GM23248 (cell line): ENCODE measurements at regions not wholly inside any gene's neighbourhood (a gene's known extent, or its start where the extent isn't known, plus 50 kb on each side); places are given as distances from the start of the nearest gene placed in this dataset.

Experiments
- DNase-seq: peaks from one replicate; pipeline ENCODE4 v3.0.0-alpha.2; 2015
- H2AFZ ChIP-seq: fragments of 200-600 bp; sonication (generic); 2 replicates; pipeline ENCODE4 v1.6.1; 2016; ENCODE audit warnings: antibody characterized with exemption
- H3F3A ChIP-seq: fragments of 200-600 bp; sonication (generic); 2 replicates; pipeline ENCODE4 v1.6.1; 2016; ENCODE audit warnings: mild to moderate bottlenecking, antibody characterized with exemption, mixed run types; ENCODE audit not compliant: insufficient read depth
- H3K27ac ChIP-seq: fragments of 200-600 bp; sonication (generic); 2 replicates; pipeline ENCODE4 v1.5.1; 2016; ENCODE audit warnings: mild to moderate bottlenecking
- H3K27me3 ChIP-seq: fragments of 200-600 bp; sonication (generic); replicated peaks from 2 replicates; pipeline ENCODE4 v1.6.1; 2016; ENCODE audit warnings: mild to moderate bottlenecking; ENCODE audit not compliant: insufficient read depth
- H3K36me3 ChIP-seq: fragments of 200-600 bp; sonication (generic); 2 replicates; pipeline ENCODE4 v1.6.1; 2016; ENCODE audit warnings: low read depth, mild to moderate bottlenecking
- H3K4me1 ChIP-seq: fragments of 200-600 bp; sonication (generic); 2 replicates; pipeline ENCODE4 v1.6.1; 2016; ENCODE audit warnings: mild to moderate bottlenecking; ENCODE audit not compliant: insufficient read depth
- H3K4me2 ChIP-seq: fragments of 200-600 bp; sonication (generic); one replicate; pipeline ENCODE4 v1.6.1; 2016; ENCODE audit warnings: mild to moderate bottlenecking; ENCODE audit not compliant: unreplicated experiment
- H3K4me3 ChIP-seq: fragments of 200-600 bp; sonication (generic); 2 replicates; pipeline ENCODE4 v1.5.1; 2016; ENCODE audit warnings: mild to moderate bottlenecking
- H3K79me2 ChIP-seq: fragments of 200-600 bp; sonication (generic); 2 replicates; pipeline ENCODE4 v1.6.1; 2016; ENCODE audit warnings: mild to moderate bottlenecking; ENCODE audit not compliant: insufficient read depth
- H3K9ac ChIP-seq: fragments of 200-600 bp; sonication (generic); 2 replicates; pipeline ENCODE4 v1.6.1; 2016; ENCODE audit warnings: mild to moderate bottlenecking
- H3K9me2 ChIP-seq: fragments of 200-600 bp; sonication (generic); 2 replicates; pipeline ENCODE4 v1.6.1; 2016; ENCODE audit warnings: mixed run types, mild to moderate bottlenecking, moderate library complexity; ENCODE audit not compliant: insufficient read depth
- H3K9me3 ChIP-seq: fragments of 200-600 bp; sonication (generic); one replicate; pipeline ENCODE4 v1.6.1; 2017; ENCODE audit warnings: low read depth
- H4K20me1 ChIP-seq: fragments of 200-600 bp; sonication (generic); 2 replicates; pipeline ENCODE4 v1.6.0; 2016; ENCODE audit not compliant: insufficient read depth
- EZH2 ChIP-seq: fragments of 200-600 bp; sonication (generic); IDR thresholded peaks from 2 replicates; pipeline ENCODE4 v1.6.1; 2018; ENCODE audit warnings: antibody characterized with exemption, mild to moderate bottlenecking; ENCODE audit not compliant: insufficient read depth, poor library complexity, severe bottlenecking
- EZH2phosphoT487 ChIP-seq: fragments of 200-600 bp; sonication (generic); IDR thresholded peaks from 2 replicates; pipeline ENCODE4 v1.6.1; 2018; ENCODE audit warnings: antibody characterized with exemption, moderate library complexity, mild to moderate bottlenecking, low read depth; ENCODE audit not compliant: insufficient read depth
- WGBS, 2 experiments: methylation state at CpG; one replicate each; pipeline ENCODE4 v1.1.6; 2015 to 2017; ENCODE audit warnings: low lambda C conversion rate in 2 of 2, low coverage in 1 of 2; ENCODE audit errors: missing lambda C conversion rate in 2 of 2; 5-methylcytosine and 5-hydroxymethylcytosine counted together
- in situ Hi-C: fragments of 300-500 bp; cut with MboI; formaldehyde crosslinking; loops from 2 replicates; pipeline ENCODE4 v1.15.0; 2020

GRCh38 chr1:64318428-64318827, 115.0 kb downstream of the UBE2U start:
- Histone ChIP-seq H3K9me2 (no peaks in the 10 kb centered on the region; the same call in 1 of the 2 replicates), H3F3A (no peaks in the 10 kb centered on the region), H3K27me3 (no peaks in the 10 kb centered on the region; the same call in 1 of the 2 replicates), H2AFZ (no peak overlapping the region), H3K9ac (no peak overlapping the region), H3K27ac (no peak overlapping the region), H3K4me2 (no peak overlapping the region), H3K9me3 (no peaks in the 10 kb centered on the region), H3K4me3 (no peak overlapping the region), H3K4me1 (no peaks in the 10 kb centered on the region), H3K79me2 (no peaks in the 10 kb centered on the region), H3K36me3 (no peaks in the 10 kb centered on the region), H4K20me1 (no peaks in the 10 kb centered on the region)
- WGBS, 2 experiments = 63 to 69% methylated on average over 3 of the region's 3 CpGs
- in situ Hi-C loops = no loop called here
- no peak for DNase-seq
- TF ChIP-seq EZH2 = no peak
- TF ChIP-seq EZH2phosphoT487 = no peak

- Histone ChIP-seq H2AFZ (no peak overlapping the region), H3K27me3 (no peaks in the 10 kb centered on the region; the same call in 1 of the 2 replicates), H3K9ac (no peak overlapping the region), H3K4me2 (no peak overlapping the region), H3K4me3 (no peak overlapping the region), H4K20me1 (no peaks in the 10 kb centered on the region), H3K9me2 (no peaks in the 10 kb centered on the region; the same call in 1 of the 2 replicates), H3K36me3 (no peaks in the 10 kb centered on the region), H3K79me2 (no peaks in the 10 kb centered on the region), H3K9me3 (no peaks in the 10 kb centered on the region), H3F3A (no peaks in the 10 kb centered on the region), H3K27ac (no peak overlapping the region), H3K4me1 (no peaks in the 10 kb centered on the region)
- TF ChIP-seq EZH2 (no peak), EZH2phosphoT487 (no peak)
- 90 to 98% methylated on average over 4 of the region's 4 CpGs for WGBS, 2 experiments
- in situ Hi-C loops = no loop called here
- no peak for DNase-seq
Measured at GRCh38 chr1:64320007-64320406, 116.6 kb downstream of the UBE2U start.

- 26 to 28% methylated on average over 3 to 4 of the region's 4 CpGs for WGBS, 2 experiments
- Histone ChIP-seq H3K4me3 (no peak overlapping the region), H3K9me3 (no peaks in the 10 kb centered on the region), H3K79me2 (no peaks in the 10 kb centered on the region), H2AFZ (no peak overlapping the region), H3K9ac (no peak overlapping the region), H3K4me2 (no peak overlapping the region), H3K27ac (no peak overlapping the region), H3F3A (no peaks in the 10 kb centered on the region), H4K20me1 (no peaks in the 10 kb centered on the region), H3K9me2 (no peaks in the 10 kb centered on the region; the same call in 1 of the 2 replicates), H3K27me3 (no peaks in the 10 kb centered on the region), H3K36me3 (no peaks in the 10 kb centered on the region), H3K4me1 (no peaks in the 10 kb centered on the region)
- in situ Hi-C loops = no loop called here
- TF ChIP-seq EZH2 (no peak), EZH2phosphoT487 (no peak)
- DNase-seq = peak; percentile 34
Measured at GRCh38 chr1:64320470-64320869, 117.0 kb downstream of the UBE2U start.

GRCh38 chr1:64320922-64321614, 117.6 kb downstream of the UBE2U start:
- no peaks in the 10 kb centered on the region for H3K27me3 ChIP-seq

More at GRCh38 chr1:64320922-64321614, 117.6 kb downstream of the UBE2U start:
- TF ChIP-seq EZH2phosphoT487 (no peak), EZH2 (no peak)
- in situ Hi-C loops = no loop called here
- no peak overlapping the region for H3K4me2 ChIP-seq
- no peaks in the 10 kb centered on the region for H3K36me3 ChIP-seq
- no peaks in the 10 kb centered on the region; the same call in 1 of the 2 replicates for H3K9me2 ChIP-seq
- no peaks in the 10 kb centered on the region for H3K79me2 ChIP-seq
- DNase-seq = no peak
- no peaks in the 10 kb centered on the region for H3K4me1 ChIP-seq
- H3F3A ChIP-seq = no peaks in the 10 kb centered on the region
- no peak overlapping the region for H3K9ac ChIP-seq
- H2AFZ ChIP-seq = no peak overlapping the region
- no peaks in the 10 kb centered on the region for H4K20me1 ChIP-seq
- 88 to 93% methylated on average over 11 of the region's 11 CpGs for WGBS, 2 experiments
- H3K4me3 ChIP-seq = no peak overlapping the region
- H3K27ac ChIP-seq = no peak overlapping the region
- H3K9me3 ChIP-seq = no peaks in the 10 kb centered on the region
